ENCODE measurements at regions not wholly inside any gene's neighbourhood (a gene's known extent, or its start where the extent isn't known, plus 50 kb on each side); places are given as distances from the start of the nearest gene placed in this dataset.
"Not testable (repeated sequence)": the region's sequence is repeated elsewhere in the genome, so short reads cannot be mapped to it uniquely, and the experiment has no call there.

DNA sequence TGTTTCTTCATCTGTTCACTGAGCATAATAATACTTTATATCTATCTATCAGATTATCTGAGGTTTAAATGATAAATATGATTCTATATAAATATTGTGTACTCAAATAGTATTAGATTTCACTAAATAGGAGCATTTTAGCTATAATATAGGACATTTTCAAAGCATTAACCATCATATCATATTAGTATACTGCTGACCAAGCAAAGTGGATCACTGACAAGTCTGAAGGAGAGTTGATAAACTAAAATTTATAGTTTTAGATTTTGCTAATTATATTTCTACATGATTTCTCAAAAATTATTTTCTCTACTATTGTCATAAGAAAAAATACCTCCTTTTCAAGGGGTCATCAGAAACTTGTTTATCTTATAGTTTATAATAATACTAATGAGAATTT lies 937.8 kb upstream of the LRATD1 start:
- DNase-seq (ENCODE audit: extremely low spot score, insufficient read length, low read depth) (no peak), FAIRE-seq (no peak)

DNA sequence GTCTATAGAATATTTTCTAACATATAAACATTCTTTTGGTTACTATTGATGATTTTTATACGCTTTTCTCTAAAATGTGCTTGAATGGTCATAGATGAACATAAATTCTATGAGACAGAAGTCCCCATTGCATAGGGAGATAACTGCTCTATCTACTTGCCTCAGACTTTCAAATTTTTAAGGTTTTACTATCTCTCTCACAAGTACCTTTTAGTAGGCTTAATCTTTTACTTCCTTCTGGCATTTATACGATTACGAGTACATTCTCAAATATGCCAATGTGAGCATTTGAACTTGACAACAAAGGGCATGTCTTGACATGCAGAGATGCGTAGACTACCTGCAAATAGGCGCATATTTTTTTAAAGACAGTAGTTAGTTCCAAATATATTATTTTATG lies 935.9 kb upstream of the LRATD1 start:
- DNase-seq (ENCODE audit: extremely low spot score, insufficient read length, low read depth), result no peak
- FAIRE-seq, result no peak

DNA sequence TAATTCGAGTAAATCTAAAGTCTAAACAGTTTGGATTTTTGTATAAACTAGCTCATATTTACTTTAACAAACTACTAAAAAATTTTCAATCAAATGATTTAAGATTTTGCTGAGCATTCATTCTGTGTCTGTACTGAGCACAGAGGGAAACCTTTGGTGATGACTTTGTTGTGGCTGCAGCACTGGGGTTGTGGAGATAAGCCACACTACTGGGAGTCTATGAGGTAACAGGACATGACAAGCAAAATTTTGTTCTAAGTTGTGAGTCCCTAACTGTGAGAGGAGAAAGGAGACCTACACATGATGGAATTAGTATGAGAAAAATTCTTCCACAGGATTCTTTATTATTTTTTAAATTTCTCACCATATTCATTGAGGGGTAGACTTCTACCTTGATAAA lies 933.7 kb upstream of the LRATD1 start:
- DNase-seq (ENCODE audit: extremely low spot score, insufficient read length, low read depth) (no peak), FAIRE-seq (no peak)

DNA sequence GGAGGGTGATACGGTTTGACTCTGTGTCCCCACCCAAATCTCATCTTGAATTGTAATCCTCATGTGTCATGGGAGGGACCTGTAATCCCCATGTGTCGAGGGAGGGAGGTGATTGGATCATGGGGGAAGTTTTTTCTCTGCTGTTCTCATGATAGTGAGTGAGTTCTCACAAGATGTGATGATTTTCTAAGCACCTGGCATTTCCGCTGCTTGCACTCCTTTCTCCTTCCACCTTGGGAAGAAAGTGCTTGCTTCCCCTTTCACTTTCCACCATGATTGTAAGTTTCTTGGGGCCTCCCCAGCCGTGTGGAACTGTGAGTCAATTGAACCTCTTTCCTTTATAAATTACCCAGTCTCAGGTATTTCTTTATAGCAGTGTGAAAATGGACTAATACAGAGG lies 932.6 kb upstream of the LRATD1 start:
- not testable (repeated sequence) for DNase-seq (ENCODE audit: extremely low spot score, insufficient read length, low read depth); FAIRE-seq

DNA sequence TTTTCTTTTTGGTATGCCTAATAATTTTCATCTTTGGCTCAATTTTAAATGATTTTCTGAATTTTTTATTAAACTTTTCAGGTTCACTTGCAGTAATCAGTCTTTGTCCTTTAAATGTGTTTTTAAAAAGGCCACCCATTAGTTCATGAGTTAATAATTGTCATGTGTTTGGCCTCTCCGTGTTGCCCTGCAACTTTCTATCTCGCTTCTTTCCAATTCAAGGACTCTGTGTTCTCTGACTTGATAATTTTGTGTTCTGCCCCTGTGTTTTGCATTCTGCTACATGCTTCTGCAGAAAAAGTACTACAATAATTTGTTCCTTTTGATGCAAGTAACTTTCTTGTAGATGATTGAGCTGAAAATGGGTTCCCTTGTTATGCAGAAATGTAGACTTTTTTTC lies 921.4 kb upstream of the LRATD1 start:
- no peak for FAIRE-seq
- DNase-seq (ENCODE audit: extremely low spot score, insufficient read length, low read depth), result no peak

DNA sequence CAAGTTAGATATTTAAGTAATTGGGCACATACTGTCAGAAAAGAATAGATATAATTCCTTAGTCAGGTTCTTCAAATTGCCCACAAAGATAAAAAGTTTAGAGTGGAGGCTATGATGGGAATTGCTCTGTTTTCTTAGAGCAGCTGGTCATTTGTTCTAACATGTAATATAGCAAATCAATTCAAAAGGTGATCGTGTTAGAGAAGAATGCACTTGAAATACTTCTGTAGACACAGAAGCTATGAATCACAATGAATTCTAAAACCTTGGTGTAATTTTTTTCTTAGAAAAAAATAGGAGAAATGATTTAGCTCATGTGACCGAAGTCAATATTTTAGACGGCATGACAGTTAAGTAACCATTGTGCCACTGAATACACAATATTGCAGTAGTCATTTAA lies 918.1 kb upstream of the LRATD1 start:
- FAIRE-seq (no peak), DNase-seq (ENCODE audit: extremely low spot score, insufficient read length, low read depth) (no peak)

DNA sequence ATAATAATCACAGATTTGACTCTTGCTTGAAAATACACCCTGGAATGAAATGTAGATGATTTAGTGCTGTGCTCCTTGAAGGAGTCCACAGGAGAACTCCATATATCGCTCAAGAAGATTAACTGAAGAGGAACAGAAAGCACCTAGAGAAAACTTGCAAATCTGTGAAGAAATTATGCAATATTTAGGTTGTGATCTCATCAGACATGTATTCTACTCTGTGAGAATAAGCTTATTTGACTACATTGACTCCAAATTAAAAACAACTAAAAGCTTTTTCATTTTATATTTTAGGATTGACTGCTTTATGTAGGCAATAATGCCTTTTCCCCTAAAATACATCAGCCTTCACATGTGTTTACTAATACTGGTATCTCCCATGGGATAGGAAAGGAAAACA lies 906.6 kb upstream of the LRATD1 start:
- FAIRE-seq (no peak), DNase-seq (ENCODE audit: extremely low spot score, insufficient read length, low read depth) (no peak)

DNA sequence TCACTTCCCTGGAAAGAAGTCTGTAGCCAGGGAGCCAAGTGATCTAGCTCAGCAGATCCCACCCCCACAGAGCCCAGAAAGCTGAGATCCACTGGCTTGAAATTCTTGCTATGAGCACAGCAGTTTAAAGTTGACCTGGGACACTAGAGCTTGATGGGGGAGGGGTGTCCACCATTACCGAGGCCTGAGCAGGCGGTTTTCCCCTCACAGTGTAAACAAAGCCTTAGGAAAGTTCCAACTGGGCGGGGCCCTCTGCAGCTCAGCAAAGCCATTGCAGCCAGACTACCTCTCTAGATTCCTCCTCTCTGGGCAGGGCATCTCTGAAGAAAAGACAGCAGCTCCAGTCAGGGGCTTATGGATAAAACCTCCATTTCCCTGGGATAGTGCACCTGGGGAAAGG lies 887.2 kb upstream of the LRATD1 start:
- FAIRE-seq, result no peak

DNA sequence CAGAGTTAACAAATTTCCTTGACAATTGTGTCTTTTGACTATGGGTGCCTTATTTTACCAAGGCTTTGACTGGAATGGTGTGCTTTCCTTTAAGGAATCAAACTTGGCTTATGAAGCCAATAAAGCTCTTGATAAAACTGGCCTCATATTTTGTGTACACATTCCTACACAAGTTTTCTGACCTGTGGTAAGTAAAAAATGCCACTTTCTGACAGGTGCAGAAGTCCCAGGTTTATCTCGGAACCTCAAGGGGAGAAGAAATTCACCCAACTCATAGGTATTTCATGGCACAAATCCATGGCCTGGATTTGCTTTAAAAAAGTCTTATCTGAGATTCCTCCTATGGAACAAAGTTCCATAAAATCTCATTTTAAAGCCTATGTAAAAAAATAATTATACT lies 880.6 kb upstream of the LRATD1 start:
- FAIRE-seq (no peak), DNase-seq (ENCODE audit: extremely low spot score, insufficient read length, low read depth) (no peak)

More for the DNA sequence above, 887.2 kb upstream of the LRATD1 start:
- no peak for DNase-seq (ENCODE audit: extremely low spot score, insufficient read length, low read depth)

DNA sequence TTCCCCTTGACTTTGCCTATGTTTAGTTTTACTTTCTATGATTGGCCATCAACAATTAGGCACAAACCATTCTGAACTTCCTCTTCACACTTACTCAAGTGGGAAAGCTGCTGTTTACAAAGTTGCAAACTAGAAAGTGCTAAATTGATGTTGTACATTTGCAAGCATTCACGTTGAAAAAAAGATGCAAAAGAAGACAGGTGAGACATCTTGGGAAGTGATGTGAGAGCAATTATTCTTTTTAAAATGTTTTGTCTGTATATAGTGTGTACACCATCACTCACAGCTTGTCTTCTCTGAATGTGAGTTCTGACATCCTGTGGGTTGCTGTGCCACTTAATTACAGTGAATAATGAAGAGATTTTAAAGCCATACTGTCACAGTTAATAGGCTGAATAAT lies 874.1 kb upstream of the LRATD1 start:
- FAIRE-seq (no peak), DNase-seq (ENCODE audit: extremely low spot score, insufficient read length, low read depth) (no peak)

DNA sequence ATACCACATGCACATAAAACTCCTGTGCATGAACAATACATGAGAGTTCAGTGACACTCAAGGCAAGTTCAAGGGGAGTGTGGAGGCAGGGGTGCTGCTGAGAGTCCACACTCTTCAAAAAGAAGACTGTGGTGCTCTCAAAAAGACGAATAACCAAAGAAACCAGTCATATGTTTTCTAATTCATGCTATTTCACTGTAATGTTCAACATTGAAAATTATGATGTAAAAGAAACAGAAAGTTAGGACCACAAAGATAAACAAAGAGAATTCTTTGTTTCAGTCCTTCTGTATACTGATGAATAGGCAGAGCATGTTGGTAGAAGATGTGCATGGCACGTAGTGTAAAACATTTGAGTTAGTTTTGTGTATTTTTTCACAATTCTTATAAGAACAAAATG lies 864.2 kb upstream of the LRATD1 start:
- no peak for FAIRE-seq
- no peak for DNase-seq (ENCODE audit: extremely low spot score, insufficient read length, low read depth)

DNA sequence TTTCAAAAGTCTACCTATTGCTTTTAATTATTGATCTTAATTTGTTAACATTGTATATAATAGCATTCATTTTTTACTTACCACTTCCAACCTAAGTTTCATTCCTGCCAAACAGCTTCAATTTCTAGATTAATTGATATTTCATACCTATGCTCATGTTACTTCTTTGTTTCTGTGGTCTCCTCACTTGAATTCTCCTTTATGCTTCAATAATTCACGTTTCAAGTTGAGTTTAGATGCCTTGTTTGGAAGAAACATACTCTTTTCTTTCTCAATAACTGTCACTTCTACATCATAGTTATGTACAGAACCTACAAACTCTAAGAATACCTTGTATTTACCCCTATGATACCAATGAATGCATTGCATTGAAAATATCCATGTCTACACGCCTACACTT lies 862.2 kb upstream of the LRATD1 start:
- no peak for FAIRE-seq
- no peak for DNase-seq (ENCODE audit: extremely low spot score, insufficient read length, low read depth)

DNA sequence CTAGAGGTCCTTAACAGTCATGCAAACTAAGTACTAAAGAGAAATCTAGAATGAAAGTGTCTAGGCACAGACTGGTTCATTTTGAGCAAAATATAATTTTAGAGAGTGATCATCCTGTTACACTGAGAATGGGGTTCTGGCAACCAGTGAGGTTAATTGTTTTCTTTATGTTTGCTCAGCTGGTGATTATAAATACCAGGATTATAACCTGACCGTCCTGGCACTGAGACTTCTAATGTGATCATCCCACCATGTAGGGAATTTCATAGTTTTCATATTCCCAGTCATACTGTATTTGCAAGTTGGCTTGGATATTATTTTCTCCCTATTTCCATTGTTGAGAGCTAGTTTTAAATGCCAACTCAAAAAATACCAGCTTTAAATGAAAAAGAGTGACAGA lies 852.5 kb upstream of the LRATD1 start:
- FAIRE-seq (no peak), DNase-seq (ENCODE audit: extremely low spot score, insufficient read length, low read depth) (no peak)

DNA sequence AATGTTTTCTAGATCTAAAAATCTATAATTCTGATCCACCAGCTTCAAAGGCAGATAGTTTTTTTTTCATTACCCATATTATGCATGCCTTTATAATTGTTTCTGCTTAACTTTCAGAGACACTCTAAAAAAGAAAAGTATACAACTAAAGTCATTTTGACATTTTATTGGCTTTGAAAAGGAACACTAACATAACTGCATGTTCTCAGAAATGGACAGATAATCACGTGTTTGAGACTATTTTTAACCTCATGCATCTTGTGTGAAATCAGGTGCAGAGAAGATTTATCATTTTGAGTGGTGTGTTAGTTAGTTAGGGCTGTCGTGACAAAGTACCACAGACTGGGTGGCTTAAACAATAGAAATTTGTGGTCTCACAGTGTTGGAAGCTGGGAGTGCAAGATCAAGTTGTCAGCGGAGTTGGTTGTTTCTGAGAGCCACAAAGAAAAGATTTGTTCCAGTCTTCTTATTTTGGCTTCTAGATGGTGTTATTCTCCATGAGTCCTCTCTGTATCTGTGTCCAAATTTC lies 841.4 kb upstream of the LRATD1 start:
- FAIRE-seq, result no peak
- no peak for DNase-seq (ENCODE audit: extremely low spot score, insufficient read length, low read depth)

DNA sequence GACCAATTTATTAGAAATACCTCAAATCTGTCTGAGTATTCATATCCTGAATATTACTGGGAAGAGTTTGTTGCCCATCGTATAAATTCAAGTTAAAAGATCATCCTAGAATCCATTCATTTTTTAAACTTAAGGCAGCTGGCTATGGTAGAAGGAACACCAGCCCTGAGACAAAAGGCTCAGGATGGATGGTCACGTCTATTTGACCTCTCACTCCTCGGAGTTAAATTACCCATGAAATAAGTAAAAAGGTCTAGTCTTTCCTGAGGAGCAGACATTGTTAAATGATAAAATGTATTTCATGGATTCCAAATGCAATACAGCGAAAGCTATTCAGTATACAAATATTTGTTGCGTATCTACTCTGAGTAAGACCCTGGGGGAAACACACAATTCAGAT lies 826.0 kb upstream of the LRATD1 start:
- DNase-seq (ENCODE audit: extremely low spot score, insufficient read length, low read depth) (no peak), FAIRE-seq (no peak)

DNA sequence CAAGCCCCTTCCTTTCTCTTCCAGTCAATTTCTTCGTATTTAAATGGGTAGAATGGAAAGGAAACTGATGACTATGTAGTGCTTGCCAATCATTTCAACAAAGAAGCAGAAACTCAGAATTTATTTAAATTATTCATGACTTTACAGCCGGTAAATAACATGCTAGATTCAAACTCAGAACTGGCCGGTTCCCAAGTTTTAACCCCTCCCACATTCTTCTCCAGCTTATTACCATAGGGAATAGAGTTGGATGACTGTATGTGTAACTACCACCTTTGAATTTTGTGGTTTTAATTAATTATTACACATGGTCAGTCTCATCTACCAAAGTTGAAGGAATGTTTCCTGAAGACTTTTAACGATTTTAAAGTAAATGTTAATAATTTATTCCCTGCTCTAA lies 819.3 kb upstream of the LRATD1 start:
- FAIRE-seq (no peak), DNase-seq (ENCODE audit: extremely low spot score, insufficient read length, low read depth) (no peak)

DNA sequence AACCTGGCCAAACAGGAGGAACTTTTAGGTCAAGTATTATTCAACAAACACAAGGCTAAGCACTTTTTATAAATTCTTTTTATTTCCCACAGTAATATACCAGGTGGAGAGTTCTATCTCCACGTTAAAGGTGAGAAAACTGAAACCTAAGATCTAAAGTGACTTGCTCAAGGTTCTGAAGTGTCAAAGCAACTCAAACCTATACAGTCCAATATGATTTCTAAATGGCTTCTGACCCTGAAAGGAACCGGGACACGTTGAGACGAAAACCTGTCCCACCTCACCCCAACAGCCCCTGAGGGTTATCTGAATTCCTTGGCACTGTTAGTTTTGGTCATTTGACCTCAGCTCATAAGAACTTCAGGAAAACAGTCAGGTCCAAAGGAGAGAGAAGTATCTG lies 814.5 kb upstream of the LRATD1 start:
- DNase-seq (ENCODE audit: extremely low spot score, insufficient read length, low read depth) (no peak), FAIRE-seq (no peak)

DNA sequence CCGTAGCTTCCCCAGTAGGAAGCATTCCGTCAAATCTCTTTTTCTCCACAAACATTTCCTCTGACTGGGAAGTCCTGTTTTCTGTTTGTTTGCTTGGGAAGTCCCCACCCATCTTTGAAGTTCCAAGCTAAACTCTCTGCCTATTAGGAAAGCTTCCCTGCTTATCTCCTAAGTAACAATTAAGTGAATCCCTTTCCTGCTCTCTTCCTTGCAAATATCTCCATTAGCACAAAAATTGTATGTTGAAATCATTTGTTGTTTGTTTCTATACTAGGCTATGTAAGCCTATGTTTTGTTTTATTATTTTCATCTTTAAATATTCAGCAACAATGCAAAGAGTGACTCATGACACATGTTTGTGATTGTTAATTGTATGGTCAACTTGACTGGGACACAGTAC lies 812.6 kb upstream of the LRATD1 start:
- DNase-seq (ENCODE audit: extremely low spot score, insufficient read length, low read depth) (no peak), FAIRE-seq (no peak)

DNA sequence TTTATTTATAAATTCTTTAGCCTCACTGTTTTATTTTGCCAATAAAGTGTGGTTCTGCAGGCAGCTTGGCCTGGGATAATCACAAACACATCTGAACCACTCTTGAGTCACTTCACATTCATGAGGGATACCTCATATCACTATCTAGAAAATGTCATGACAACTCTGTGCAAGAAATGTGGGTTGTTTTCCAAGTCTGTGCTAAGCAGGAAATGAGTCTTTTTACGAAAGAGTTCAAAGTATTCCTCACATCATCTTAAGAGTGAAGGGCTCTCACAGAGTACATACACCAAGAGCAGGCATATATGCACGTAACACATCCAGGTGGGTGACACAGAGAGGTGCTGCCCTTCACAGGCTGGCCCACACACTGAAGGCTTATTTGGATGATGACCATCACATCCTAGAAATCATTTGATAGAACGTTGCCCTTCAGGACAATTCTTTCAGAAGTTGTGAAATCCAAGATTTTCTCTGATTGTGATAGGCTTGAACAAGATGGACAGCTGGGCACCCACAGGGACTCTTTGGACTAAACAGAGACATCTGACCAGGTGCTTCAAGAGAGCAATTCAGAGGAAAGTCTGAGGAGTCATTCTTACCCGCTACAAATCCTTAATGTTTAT lies 811.1 kb upstream of the LRATD1 start:
- FAIRE-seq, result no peak

DNA sequence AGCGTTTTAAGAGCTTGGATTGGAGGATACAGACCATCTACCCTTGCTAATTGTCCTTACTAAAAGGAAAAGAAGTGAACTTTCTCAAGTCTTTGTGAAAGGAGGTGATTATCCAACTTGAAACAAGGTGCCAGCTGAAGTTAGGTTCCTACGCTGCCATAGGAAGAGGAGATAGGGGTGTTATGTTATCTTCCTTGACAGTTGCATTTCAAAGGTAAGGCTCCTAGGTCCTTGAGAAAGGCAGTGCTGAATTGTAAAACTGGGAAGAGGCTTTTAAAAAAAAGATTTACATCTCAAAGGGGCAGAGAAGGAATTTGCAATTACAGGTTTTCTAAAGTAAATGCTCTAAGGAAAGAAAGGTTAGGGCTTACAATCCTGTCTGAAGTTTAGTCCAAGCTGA lies 810.2 kb upstream of the LRATD1 start:
- DNase-seq (ENCODE audit: extremely low spot score, insufficient read length, low read depth) (no peak), FAIRE-seq (no peak)

More for the DNA sequence above, 811.1 kb upstream of the LRATD1 start:
- no peak for DNase-seq (ENCODE audit: extremely low spot score, insufficient read length, low read depth)

DNA sequence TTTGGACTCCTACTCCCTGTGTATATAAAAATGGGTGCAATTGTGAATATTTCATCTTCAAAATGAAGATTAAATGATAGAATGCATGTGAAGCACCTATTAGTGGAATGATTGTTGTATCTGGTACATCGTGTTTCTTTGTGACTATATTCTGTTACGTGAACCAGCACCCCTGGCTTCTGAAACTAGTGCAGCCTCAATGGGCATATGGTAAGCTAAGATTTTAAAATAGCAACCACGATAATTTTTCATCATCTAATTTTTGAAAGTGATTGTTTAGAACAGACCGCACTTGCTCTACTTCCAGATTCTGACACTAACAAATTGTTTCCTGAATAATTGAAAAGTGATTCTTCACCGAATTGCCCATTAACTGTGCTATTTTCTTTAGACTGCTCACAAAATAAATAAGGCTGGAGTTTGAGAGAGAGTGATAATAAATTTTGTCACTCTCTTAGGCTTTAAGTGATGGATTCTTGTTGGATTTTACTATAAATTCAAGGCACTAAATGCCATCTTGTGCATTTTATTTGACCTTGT lies 806.1 kb upstream of the LRATD1 start:
- no peak for FAIRE-seq
- DNase-seq (ENCODE audit: extremely low spot score, insufficient read length, low read depth), result no peak

DNA sequence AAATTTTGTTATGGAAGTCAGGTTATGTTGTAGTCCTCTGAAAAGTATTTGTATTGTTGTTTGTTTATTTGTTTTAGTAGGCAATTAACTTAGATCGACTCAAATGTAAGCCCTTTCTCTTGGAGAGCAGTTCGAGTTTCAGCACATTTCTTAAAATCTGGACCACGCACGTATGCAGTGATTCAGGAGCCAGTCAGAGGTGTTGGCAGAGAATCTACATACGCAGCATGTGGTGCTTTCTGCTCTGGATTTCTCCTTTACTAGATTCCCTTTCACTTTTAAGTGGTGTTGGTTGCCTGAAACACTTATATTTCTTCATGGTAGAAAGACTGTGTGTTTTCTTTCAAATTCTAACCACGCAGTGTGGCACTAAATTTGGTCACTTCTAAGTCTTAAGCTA lies 773.9 kb upstream of the LRATD1 start:
- no peak for FAIRE-seq
- no peak for DNase-seq (ENCODE audit: extremely low spot score, insufficient read length, low read depth)

Data from GM18507 (cell line).